Mesendoderm (in vitro differentiated cells): ENCODE measurements at regions not wholly inside any gene's neighbourhood (a gene's known extent, or its start where the extent isn't known, plus 50 kb on each side); places are given as distances from the start of the nearest gene placed in this dataset.

Experiments
- DNase-seq: peaks from one replicate; pipeline ENCODE4 v3.0.0; 2013
- H2AK5ac ChIP-seq: 2 replicates; pipeline ENCODE4 v1.6.1; 2013; ENCODE audit warnings: low read length, inconsistent platforms
- H2BK120ac ChIP-seq: 2 replicates; pipeline ENCODE4 v1.6.1; 2013; ENCODE audit warnings: low read depth, mild to moderate bottlenecking, low read length, moderate library complexity, mixed read lengths
- H2BK15ac ChIP-seq: replicated peaks from 2 replicates; pipeline ENCODE4 v1.6.1; 2013; ENCODE audit warnings: low read depth, mild to moderate bottlenecking, moderate library complexity
- H2BK5ac ChIP-seq: 2 replicates; pipeline ENCODE4 v1.6.1; 2013; ENCODE audit warnings: low read length, inconsistent platforms
- H3K18ac ChIP-seq: 2 replicates; pipeline ENCODE4 v1.6.1; 2013; ENCODE audit warnings: mild to moderate bottlenecking, low read length, mixed read lengths
- H3K23ac ChIP-seq: one replicate; pipeline ENCODE4 v1.6.1; 2013; ENCODE audit warnings: low read length
- H3K27ac ChIP-seq: 2 replicates; pipeline ENCODE4 v1.5.1; 2013; ENCODE audit warnings: low read depth, mild to moderate bottlenecking, inconsistent platforms, low read length, moderate library complexity
- H3K27me3 ChIP-seq: 2 replicates; pipeline ENCODE4 v1.6.1; 2013; ENCODE audit warnings: low read length, control low read depth, mild to moderate bottlenecking, inconsistent platforms; ENCODE audit not compliant: insufficient read depth, poor library complexity
- H3K36me3 ChIP-seq: 2 replicates; pipeline ENCODE4 v1.6.1; 2013; ENCODE audit warnings: low read length, inconsistent platforms; ENCODE audit not compliant: control insufficient read depth, insufficient read depth
- H3K4ac ChIP-seq: one replicate; pipeline ENCODE4 v1.6.1; 2013; ENCODE audit warnings: low read depth, mild to moderate bottlenecking, low read length, moderate library complexity
- H3K4me1 ChIP-seq: 2 replicates; pipeline ENCODE4 v1.6.1; 2013; ENCODE audit warnings: low read depth, low read length, inconsistent platforms; ENCODE audit not compliant: control insufficient read depth
- H3K4me2 ChIP-seq: 2 replicates; pipeline ENCODE4 v1.6.1; 2013; ENCODE audit warnings: low read length
- H3K4me3 ChIP-seq: 2 replicates; pipeline ENCODE4 v1.5.1; 2013; ENCODE audit warnings: mild to moderate bottlenecking, low read length
- H3K56ac ChIP-seq: one replicate; pipeline ENCODE4 v1.6.1; 2013; ENCODE audit warnings: low read length
- H3K79me1 ChIP-seq: 2 replicates; pipeline ENCODE4 v1.6.1; 2013; ENCODE audit warnings: low read length, inconsistent platforms
- H3K79me2 ChIP-seq: 2 replicates; pipeline ENCODE4 v1.6.1; 2013; ENCODE audit warnings: mild to moderate bottlenecking, low read length; ENCODE audit not compliant: control insufficient read depth, insufficient read depth
- H3K9ac ChIP-seq: 2 replicates; pipeline ENCODE4 v1.6.1; 2013; ENCODE audit warnings: low read length, inconsistent platforms
- H4K5ac ChIP-seq: one replicate; pipeline ENCODE4 v1.6.1; 2013; ENCODE audit warnings: low read length
- H4K8ac ChIP-seq: one replicate; pipeline ENCODE4 v1.6.1; 2013; ENCODE audit warnings: low read depth, mild to moderate bottlenecking, control low read depth, low read length, moderate library complexity
- WGBS: extraction: QIAGEN DNeasy Blood & Tissue Kit; methylation state at CpG from one replicate; pipeline ENCODE4 v1.1.7; 2013; ENCODE audit warnings: low lambda C conversion rate, missing lambda C conversion rate; ENCODE audit not compliant: insufficient coverage; ENCODE audit errors: extremely low coverage; 5-methylcytosine and 5-hydroxymethylcytosine counted together

DNA sequence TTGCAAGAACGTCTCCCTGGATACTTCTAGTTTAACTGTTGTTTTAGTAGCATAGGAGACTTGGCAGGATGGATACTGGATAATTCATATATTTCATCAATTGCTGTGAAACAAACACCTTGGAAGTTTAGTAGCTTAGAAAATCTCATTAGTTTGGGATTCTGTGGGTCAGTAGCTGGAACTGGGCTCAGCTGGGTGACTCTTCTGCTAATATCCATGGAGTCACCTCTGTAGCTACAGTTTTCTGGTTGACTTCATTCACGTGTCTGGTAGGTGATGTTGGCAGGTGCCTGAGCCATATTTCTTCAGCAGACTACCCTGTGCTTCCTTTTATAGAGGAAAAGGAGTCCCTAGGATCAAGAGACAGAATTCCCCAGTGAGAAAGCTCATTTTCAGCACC lies 208.9 kb upstream of the PFKP start:
- Histone ChIP-seq H3K4ac (no peak overlapping the region), H3K27ac (no peak overlapping the region), H3K4me2 (no peak overlapping the region), H2BK5ac (no peak overlapping the region), H3K4me1 (peaks cover 2% of the 10 kb centered on the region), H3K18ac (no peak overlapping the region), H2BK15ac (no peak overlapping the region), H3K79me1 (no peaks in the 10 kb centered on the region), H3K4me3 (no peak overlapping the region), H3K27me3 (no peaks in the 10 kb centered on the region), H3K23ac (no peak overlapping the region), H3K9ac (no peak overlapping the region), H3K56ac (no peak overlapping the region), H3K79me2 (no peaks in the 10 kb centered on the region), H3K36me3 (no peaks in the 10 kb centered on the region), H2BK120ac (no peak overlapping the region), H4K5ac (no peak overlapping the region), H2AK5ac (no peak overlapping the region), H4K8ac (no peak overlapping the region)
- WGBS: no CpG with 5 or more reads among the region's 2 CpGs
- DNase-seq: no peak

- no peak overlapping the region for H2BK120ac ChIP-seq
- no peak overlapping the region for H3K23ac ChIP-seq
- no CpG with 5 or more reads among the region's 6 CpGs for WGBS
- no peaks in the 10 kb centered on the region for H3K36me3 ChIP-seq
- no peak overlapping the region for H3K4me2 ChIP-seq
- H3K4me1 ChIP-seq: peaks cover 2% of the 10 kb centered on the region
- H4K8ac ChIP-seq: no peak overlapping the region
- H3K27ac ChIP-seq: no peak overlapping the region
- no peak overlapping the region for H2AK5ac ChIP-seq
- no peak overlapping the region for H2BK15ac ChIP-seq
- H3K27me3 ChIP-seq: no peaks in the 10 kb centered on the region
- H3K79me1 ChIP-seq: no peaks in the 10 kb centered on the region
- no peak overlapping the region for H3K4ac ChIP-seq
- no peak overlapping the region for H3K4me3 ChIP-seq
- DNase-seq: no peak
- no peak overlapping the region for H4K5ac ChIP-seq
- no peak overlapping the region for H3K18ac ChIP-seq
- H3K9ac ChIP-seq: no peak overlapping the region
- H2BK5ac ChIP-seq: no peak overlapping the region
- no peak overlapping the region for H3K56ac ChIP-seq
- H3K79me2 ChIP-seq: no peaks in the 10 kb centered on the region
Measured at GRCh38 chr10:2856598-2856997, 210.8 kb upstream of the PFKP start.

DNA sequence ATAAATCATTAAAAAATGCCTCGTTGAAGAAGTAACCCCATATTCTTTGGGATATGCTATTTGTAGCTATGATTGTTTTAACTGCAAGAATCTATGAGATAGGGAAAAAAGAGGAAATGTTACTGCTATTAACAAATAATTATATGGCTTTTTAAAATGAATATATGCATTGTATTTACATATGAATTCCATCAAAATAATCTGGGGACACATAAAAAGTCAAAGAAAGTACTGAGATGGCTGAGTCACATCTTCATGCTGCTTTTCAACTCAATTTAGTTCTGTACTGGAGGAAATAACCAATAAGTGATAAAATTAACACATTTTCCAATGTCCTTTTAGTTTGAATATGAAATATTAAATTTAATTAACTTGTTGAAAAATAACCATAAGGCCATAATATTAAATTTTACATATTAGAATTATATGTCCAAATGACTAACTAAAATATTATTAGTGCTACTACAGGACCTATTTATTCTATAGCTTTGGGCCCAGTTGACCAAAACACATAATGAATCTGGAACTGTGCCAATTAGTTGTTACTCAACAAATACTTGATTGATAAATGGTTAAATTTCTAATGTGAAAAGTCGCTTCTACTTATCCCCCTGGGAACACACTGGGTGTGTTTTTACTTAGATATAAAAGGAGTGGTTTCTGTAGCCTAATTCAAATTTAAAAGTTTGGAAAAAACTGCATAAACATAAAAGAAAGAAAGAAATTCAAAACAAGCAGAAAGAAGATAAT lies 214.6 kb upstream of the PFKP start:
- H3K27me3 ChIP-seq: no peaks in the 10 kb centered on the region
- no peak overlapping the region for H3K56ac ChIP-seq
- no peak overlapping the region for H3K4ac ChIP-seq
- no peak overlapping the region for H3K18ac ChIP-seq
- H3K4me3 ChIP-seq: no peak overlapping the region
- H2BK15ac ChIP-seq: no peak overlapping the region
- no peaks in the 10 kb centered on the region for H3K79me1 ChIP-seq
- H3K4me2 ChIP-seq: no peak overlapping the region
- no peak overlapping the region for H3K27ac ChIP-seq
- no peak overlapping the region for H3K9ac ChIP-seq
- no peaks in the 10 kb centered on the region for H3K36me3 ChIP-seq
- no peak overlapping the region for H3K23ac ChIP-seq
- no peak overlapping the region for H4K8ac ChIP-seq
- H3K4me1 ChIP-seq: peaks cover 2% of the 10 kb centered on the region
- no CpG with 5 or more reads among the region's 2 CpGs for WGBS
- H2BK5ac ChIP-seq: no peak overlapping the region
- H2AK5ac ChIP-seq: no peak overlapping the region
- no peak overlapping the region for H4K5ac ChIP-seq
- no peaks in the 10 kb centered on the region for H3K79me2 ChIP-seq
- H2BK120ac ChIP-seq: no peak overlapping the region
- DNase-seq: no peak

DNA sequence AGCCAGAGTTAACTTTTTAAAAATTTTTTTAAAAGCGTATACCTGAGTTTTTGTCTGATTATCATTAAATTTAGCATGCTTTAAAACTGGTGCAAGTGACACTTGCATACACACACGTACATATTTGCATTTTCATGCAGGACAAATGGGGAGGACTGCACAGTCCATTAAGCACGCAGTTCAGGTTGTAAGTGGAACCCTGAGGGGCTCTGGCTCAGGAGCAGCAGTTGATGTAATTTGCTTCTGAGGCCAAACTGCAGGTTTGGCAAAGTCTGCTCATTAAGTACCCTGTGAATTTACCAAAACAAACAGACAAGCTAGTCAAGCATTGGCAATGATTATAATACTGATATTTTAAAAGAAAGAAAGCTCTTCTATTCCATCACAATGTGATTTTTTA lies 215.8 kb upstream of the PFKP start:
- Histone ChIP-seq H3K18ac (no peak overlapping the region), H2AK5ac (no peak overlapping the region), H3K4me1 (peaks cover 2% of the 10 kb centered on the region), H4K5ac (no peak overlapping the region), H2BK120ac (no peak overlapping the region), H3K79me2 (no peaks in the 10 kb centered on the region), H3K9ac (no peak overlapping the region), H3K23ac (no peak overlapping the region), H3K27ac (no peak overlapping the region), H3K4me2 (no peak overlapping the region), H3K4ac (no peak overlapping the region), H4K8ac (no peak overlapping the region), H3K4me3 (no peak overlapping the region), H3K36me3 (no peaks in the 10 kb centered on the region), H2BK5ac (no peak overlapping the region), H3K79me1 (no peaks in the 10 kb centered on the region), H2BK15ac (no peak overlapping the region), H3K27me3 (no peaks in the 10 kb centered on the region), H3K56ac (no peak overlapping the region)
- DNase-seq: no peak
- WGBS: no CpG with 5 or more reads among the region's 3 CpGs

GRCh38 chr10:2850202-2850601 lies 217.1 kb upstream of the PFKP start:
- no peak overlapping the region for H3K9ac ChIP-seq
- H2BK15ac ChIP-seq: no peak overlapping the region
- H3K4me2 ChIP-seq: no peak overlapping the region
- H3K18ac ChIP-seq: no peak overlapping the region
- H3K56ac ChIP-seq: no peak overlapping the region
- peaks cover 2% of the 10 kb centered on the region for H3K4me1 ChIP-seq
- no peak overlapping the region for H3K27ac ChIP-seq
- H2BK120ac ChIP-seq: no peak overlapping the region
- no peaks in the 10 kb centered on the region for H3K27me3 ChIP-seq
- no peak overlapping the region for H3K4me3 ChIP-seq
- no peak overlapping the region for H3K4ac ChIP-seq
- no peak overlapping the region for H4K8ac ChIP-seq
- no peak overlapping the region for H2AK5ac ChIP-seq
- WGBS: no CpG with 5 or more reads among the region's 5 CpGs
- no peak overlapping the region for H4K5ac ChIP-seq
- DNase-seq: no peak
- no peak overlapping the region for H2BK5ac ChIP-seq
- H3K79me1 ChIP-seq: no peaks in the 10 kb centered on the region
- H3K23ac ChIP-seq: no peak overlapping the region
- H3K36me3 ChIP-seq: no peaks in the 10 kb centered on the region
- no peaks in the 10 kb centered on the region for H3K79me2 ChIP-seq

GRCh38 chr10:2844925-2845324 lies 222.4 kb upstream of the PFKP start:
- Histone ChIP-seq H3K23ac (no peak overlapping the region), H3K4ac (no peak overlapping the region), H2BK15ac (no peak overlapping the region), H2AK5ac (no peak overlapping the region), H4K8ac (no peak overlapping the region), H3K4me1 (no peaks in the 10 kb centered on the region), H3K56ac (no peak overlapping the region), H3K79me2 (no peaks in the 10 kb centered on the region), H4K5ac (no peak overlapping the region), H3K4me3 (no peak overlapping the region), H3K27me3 (no peaks in the 10 kb centered on the region), H3K18ac (no peak overlapping the region), H3K9ac (no peak overlapping the region), H2BK5ac (no peak overlapping the region), H3K36me3 (no peaks in the 10 kb centered on the region), H2BK120ac (no peak overlapping the region), H3K27ac (no peak overlapping the region), H3K4me2 (no peak overlapping the region), H3K79me1 (no peaks in the 10 kb centered on the region)
- no peak for DNase-seq
- WGBS: no CpG with 5 or more reads among the region's 5 CpGs
